ENCODE measurements at regions not wholly inside any gene's neighbourhood (a gene's known extent, or its start where the extent isn't known, plus 50 kb on each side); places are given as distances from the start of the nearest gene placed in this dataset.
A peak's percentile ranks its signal among the peaks of the same experiment; 100 is the strongest.

- no peak for TF ChIP-seq POLR2A (IDR thresholded peaks at IDR 0.05)
- Histone ChIP-seq H3K4me3 (no peak overlapping the region), H3K36me3 (replicated peaks in 1 of 2) (no peaks in the 10 kb centered on the region), H3K27ac (no peak overlapping the region), H3K9me3 (replicated peaks in 1 of 3) (no peaks in the 10 kb centered on the region), H3K4me1 (replicated peaks in 1 of 2) (no peaks in the 10 kb centered on the region), H3K27me3 (no peaks in the 10 kb centered on the region)
- no peak for DNase-seq
- intact Hi-C loops (cut with DNase I), result no loop called here
- 58 to 98% (median 89%) methylated on average over 2 of the region's 2 CpGs for WGBS, 4 donors
These were observed 305.7 kb upstream of the ASIC2 start for GRCh38 chr17:33598797-33599196.

- Histone ChIP-seq H3K36me3 (replicated peaks in 1 of 2) (no peaks in the 10 kb centered on the region), H3K27ac (no peak overlapping the region), H3K27me3 (no peaks in the 10 kb centered on the region), H3K4me3 (no peak overlapping the region), H3K9me3 (replicated peaks in 1 of 3) (no peaks in the 10 kb centered on the region), H3K4me1 (replicated peaks in 1 of 2) (no peaks in the 10 kb centered on the region)
- intact Hi-C loops (cut with DNase I), result no loop called here
- 11 to 33% (median 28%) methylated on average over 1 of the region's 1 CpG for WGBS, 4 donors
- TF ChIP-seq CTCF (IDR thresholded peaks at IDR 0.05), result no peak
- TF ChIP-seq POLR2A (IDR thresholded peaks at IDR 0.05), result no peak
- peak in 2 of 7 donors; percentile 16 to 54 for DNase-seq
These were observed 309.9 kb upstream of the ASIC2 start for GRCh38 chr17:33602981-33603380.

- TF ChIP-seq POLR2A (IDR thresholded peaks at IDR 0.05) (no peak), CTCF (IDR thresholded peaks at IDR 0.05) (no peak)
- no peaks in the 10 kb centered on the region for H3K9me3 ChIP-seq (replicated peaks in 1 of 3)
- no peak overlapping the region for H3K4me3 ChIP-seq
- DNase-seq, result no peak
- no peak overlapping the region for H3K27ac ChIP-seq
- H3K4me1 ChIP-seq (replicated peaks in 1 of 2), result no peaks in the 10 kb centered on the region
- intact Hi-C loops (cut with DNase I), result no loop called here
- no peaks in the 10 kb centered on the region for H3K36me3 ChIP-seq (replicated peaks in 1 of 2)
- WGBS, 4 donors, result 58 to 70% (median 61%) methylated on average over 2 of the region's 2 CpGs
- no peaks in the 10 kb centered on the region for H3K27me3 ChIP-seq
These were observed 310.7 kb upstream of the ASIC2 start for GRCh38 chr17:33603789-33604188.

GRCh38 chr17:33611532-33611931 lies 318.4 kb upstream of the ASIC2 start:
- no peak for DNase-seq
- Histone ChIP-seq H3K4me3 (no peak overlapping the region), H3K27ac (no peak overlapping the region), H3K27me3 (no peaks in the 10 kb centered on the region), H3K9me3 (replicated peaks in 1 of 3) (no peaks in the 10 kb centered on the region), H3K4me1 (replicated peaks in 1 of 2) (no peaks in the 10 kb centered on the region), H3K36me3 (replicated peaks in 1 of 2) (no peaks in the 10 kb centered on the region)
- 0 to 44% (median 37%) methylated on average over 1 of the region's 1 CpG for WGBS, 4 donors
- intact Hi-C loops (cut with DNase I), result no loop called here
- no peak for TF ChIP-seq POLR2A (IDR thresholded peaks at IDR 0.05)
- no peak for TF ChIP-seq CTCF (IDR thresholded peaks at IDR 0.05)

- Histone ChIP-seq H3K27ac (no peak overlapping the region), H3K9me3 (replicated peaks in 1 of 3) (no peaks in the 10 kb centered on the region), H3K36me3 (replicated peaks in 1 of 2) (no peaks in the 10 kb centered on the region), H3K27me3 (no peaks in the 10 kb centered on the region), H3K4me3 (no peak overlapping the region), H3K4me1 (replicated peaks in 1 of 2) (no peaks in the 10 kb centered on the region)
- intact Hi-C loops (cut with DNase I), result no loop called here
- WGBS, 4 donors, result 46 to 64% (median 55%) methylated on average over 3 of the region's 3 CpGs
- no peak for DNase-seq
- no peak for TF ChIP-seq POLR2A (IDR thresholded peaks at IDR 0.05)
These were observed 322.8 kb upstream of the ASIC2 start for GRCh38 chr17:33615861-33616260.
